ENCODE measurements at regions not wholly inside any gene's neighbourhood (a gene's known extent, or its start where the extent isn't known, plus 50 kb on each side); places are given as distances from the start of the nearest gene placed in this dataset.
"Not testable (repeated sequence)": the region's sequence is repeated elsewhere in the genome, so short reads cannot be mapped to it uniquely, and the experiment has no call there.

GRCh38 chr5:144060091-144060490 lies 110.4 kb downstream of the YIPF5 start:
- not testable (repeated sequence) for TF ChIP-seq ZNF274 (IDR thresholded peaks at IDR 0.05; ENCODE audit: low read depth, low read length); YY1 (IDR thresholded peaks at IDR 0.05; ENCODE audit: insufficient read depth, insufficient read length); SUZ12 (IDR thresholded peaks at IDR 0.05; ENCODE audit: extremely low read depth, insufficient read depth, insufficient read length)
